Fibroblast of lung (primary cell): ENCODE measurements at regions not wholly inside any gene's neighbourhood (a gene's known extent, or its start where the extent isn't known, plus 50 kb on each side); places are given as distances from the start of the nearest gene placed in this dataset.

ENCODE experiments used
- DNase-seq, 2 donors: peaks; one replicate each; pipeline versions ENCODE4 v3.0.0 to v3.0.0-alpha.2; 2010; ENCODE audit warnings: low read depth in 2 of 2
- H2AFZ ChIP-seq: 2 replicates; pipeline ENCODE4 v1.5.1; 2012; ENCODE audit warnings: low read length, control low read depth, inconsistent platforms
- H3K27ac ChIP-seq: 2 replicates; pipeline ENCODE4 v1.5.1; 2011; ENCODE audit warnings: low read length, control low read depth; ENCODE audit not compliant: insufficient read depth
- H3K27me3 ChIP-seq: 2 replicates; pipeline ENCODE4 v1.5.1; 2011; ENCODE audit warnings: mild to moderate bottlenecking, low read length; ENCODE audit not compliant: control insufficient read depth, insufficient read depth
- H3K36me3 ChIP-seq: 2 replicates; pipeline ENCODE4 v1.5.1; 2011; ENCODE audit warnings: low read length; ENCODE audit not compliant: control insufficient read depth, insufficient read depth
- H3K4me1 ChIP-seq: 2 replicates; pipeline ENCODE4 v1.5.1; 2011; ENCODE audit warnings: low read length; ENCODE audit not compliant: control insufficient read depth, insufficient read depth; ENCODE audit errors: extremely low read depth
- H3K4me2 ChIP-seq: 2 replicates; pipeline ENCODE4 v1.5.1; 2011; ENCODE audit warnings: low read length, control low read depth; ENCODE audit not compliant: insufficient read depth; ENCODE audit errors: extremely low read depth
- H3K4me3 ChIP-seq, 4 experiments: fragments of 200-600 bp in 1 of 4; sonication (generic) in 1 of 4; replicated peaks in 1 of 4; 2 replicates each; pipeline ENCODE4 v1.5.1; 2011 to 2016; ENCODE audit warnings: low read length in 4 of 4, low read depth in 3 of 4, mild to moderate bottlenecking in 3 of 4, control low read depth in 2 of 4, inconsistent platforms in 1 of 4, mixed read lengths in 1 of 4; ENCODE audit not compliant: insufficient read depth in 1 of 4; ENCODE audit errors: control extremely low read depth in 1 of 4
- H3K79me2 ChIP-seq: 2 replicates; pipeline ENCODE4 v1.5.1; 2012; ENCODE audit warnings: mild to moderate bottlenecking, low read length, inconsistent platforms; ENCODE audit not compliant: control insufficient read depth, insufficient read depth
- H3K9ac ChIP-seq: 2 replicates; pipeline ENCODE4 v1.5.1; 2011; ENCODE audit warnings: mild to moderate bottlenecking, low read length, control low read depth; ENCODE audit not compliant: insufficient read depth
- H3K9me3 ChIP-seq: 2 replicates; pipeline ENCODE4 v1.5.1; 2012; ENCODE audit warnings: low read depth, low read length; ENCODE audit not compliant: control insufficient read depth, insufficient read depth
- H4K20me1 ChIP-seq: 2 replicates; pipeline ENCODE4 v1.5.1; 2011; ENCODE audit warnings: low read length; ENCODE audit not compliant: control insufficient read depth, insufficient read depth; ENCODE audit errors: extremely low read depth
- EZH2 ChIP-seq: IDR thresholded peaks from 2 replicates; pipeline ENCODE4 v1.5.1; 2012; ENCODE audit warnings: low read length, control low read depth, mild to moderate bottlenecking; ENCODE audit errors: missing control alignments
- TF ChIP-seq, protein P1 (sequence below), 2 donors: IDR thresholded peaks in 1 of 2; conservative IDR thresholded peaks in 1 of 2; 1 replicate in 1 of 2; 2 replicates in 1 of 2; pipeline ENCODE4 v1.5.1; 2011 to 2012; ENCODE audit warnings: low read length in 2 of 2, control low read depth in 1 of 2, inconsistent platforms in 1 of 2, low read depth in 1 of 2, mild to moderate bottlenecking in 1 of 2

DNA sequence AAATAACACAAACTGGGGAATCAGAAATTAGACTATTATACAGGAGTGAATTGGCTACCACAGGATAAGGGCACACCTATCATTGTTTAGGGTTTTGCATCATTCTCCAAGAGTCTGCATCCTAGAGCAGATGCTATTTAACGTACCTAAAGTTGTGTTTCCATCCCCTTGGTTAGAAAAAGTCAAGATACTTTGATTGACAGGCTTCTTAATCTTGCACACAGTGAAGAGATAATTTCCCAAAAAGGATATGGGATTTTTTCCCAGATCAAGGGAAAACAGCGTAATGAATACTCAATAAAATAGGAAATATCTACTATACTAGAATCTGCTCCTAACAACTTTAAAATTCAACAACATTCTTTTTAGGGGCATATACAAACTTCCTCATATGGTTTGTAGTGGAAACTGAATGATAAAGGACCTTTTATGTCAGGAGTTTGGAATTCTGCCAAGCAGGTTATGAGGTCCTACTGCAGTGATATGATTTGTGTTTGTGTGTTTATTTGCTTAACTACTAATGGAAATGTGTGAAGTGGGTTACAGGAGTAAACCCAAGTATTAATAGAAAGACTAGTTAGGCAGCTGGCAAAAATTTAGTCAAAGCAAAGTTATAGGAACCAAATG, 124.1 kb upstream of the MME start:
- no peak overlapping the region for H2AFZ ChIP-seq
- H3K36me3 ChIP-seq, result no peaks in the 10 kb centered on the region
- no peak overlapping the region for H3K4me3 ChIP-seq
- H3K9me3 ChIP-seq, result no peaks in the 10 kb centered on the region
- H3K9ac ChIP-seq, result no peak overlapping the region
- no peaks in the 10 kb centered on the region for H3K27me3 ChIP-seq
- H3K27ac ChIP-seq, result no peak overlapping the region
- DNase-seq, result no peak
- no peaks in the 10 kb centered on the region for H3K79me2 ChIP-seq
- H3K4me2 ChIP-seq, result no peak overlapping the region
- H3K4me1 ChIP-seq, result no peaks in the 10 kb centered on the region
- H4K20me1 ChIP-seq, result no peaks in the 10 kb centered on the region
- TF ChIP-seq, protein P1, sequence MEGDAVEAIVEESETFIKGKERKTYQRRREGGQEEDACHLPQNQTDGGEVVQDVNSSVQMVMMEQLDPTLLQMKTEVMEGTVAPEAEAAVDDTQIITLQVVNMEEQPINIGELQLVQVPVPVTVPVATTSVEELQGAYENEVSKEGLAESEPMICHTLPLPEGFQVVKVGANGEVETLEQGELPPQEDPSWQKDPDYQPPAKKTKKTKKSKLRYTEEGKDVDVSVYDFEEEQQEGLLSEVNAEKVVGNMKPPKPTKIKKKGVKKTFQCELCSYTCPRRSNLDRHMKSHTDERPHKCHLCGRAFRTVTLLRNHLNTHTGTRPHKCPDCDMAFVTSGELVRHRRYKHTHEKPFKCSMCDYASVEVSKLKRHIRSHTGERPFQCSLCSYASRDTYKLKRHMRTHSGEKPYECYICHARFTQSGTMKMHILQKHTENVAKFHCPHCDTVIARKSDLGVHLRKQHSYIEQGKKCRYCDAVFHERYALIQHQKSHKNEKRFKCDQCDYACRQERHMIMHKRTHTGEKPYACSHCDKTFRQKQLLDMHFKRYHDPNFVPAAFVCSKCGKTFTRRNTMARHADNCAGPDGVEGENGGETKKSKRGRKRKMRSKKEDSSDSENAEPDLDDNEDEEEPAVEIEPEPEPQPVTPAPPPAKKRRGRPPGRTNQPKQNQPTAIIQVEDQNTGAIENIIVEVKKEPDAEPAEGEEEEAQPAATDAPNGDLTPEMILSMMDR (conservative IDR thresholded peaks at IDR 0.05 in 1 of 2, IDR thresholded peaks at IDR 0.05 in 1 of 2; ENCODE audit: low read depth in 1 of 2, low read length in 2 of 2), result no peak
- TF ChIP-seq EZH2, result no peak

DNA sequence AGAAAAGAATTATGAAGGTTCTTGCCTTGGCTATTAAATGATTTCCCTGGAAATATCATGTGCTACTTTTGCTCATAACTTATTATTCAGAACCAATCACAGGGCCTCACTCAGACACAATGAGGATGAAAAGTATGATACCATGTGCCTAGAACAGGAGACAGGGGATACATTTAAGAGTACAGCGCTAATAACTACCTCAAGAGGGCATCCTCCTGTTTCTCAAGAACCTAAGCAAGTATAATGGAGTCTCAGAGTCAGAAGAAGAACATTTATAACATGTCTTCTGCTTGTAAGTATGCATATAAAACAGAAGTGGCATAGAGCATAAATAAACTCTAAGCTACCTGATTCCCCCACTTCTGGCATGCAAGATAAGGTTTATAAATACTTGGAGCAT, 125.4 kb upstream of the MME start:
- Histone ChIP-seq H3K36me3 (no peaks in the 10 kb centered on the region), H3K79me2 (no peaks in the 10 kb centered on the region), H3K9me3 (no peaks in the 10 kb centered on the region), H3K4me1 (no peaks in the 10 kb centered on the region), H3K9ac (no peak overlapping the region), H3K4me3 (no peak overlapping the region), H4K20me1 (no peaks in the 10 kb centered on the region), H3K27ac (no peak overlapping the region), H3K4me2 (no peak overlapping the region), H2AFZ (no peak overlapping the region), H3K27me3 (no peaks in the 10 kb centered on the region)
- TF ChIP-seq EZH2, result no peak
- TF ChIP-seq, protein P1 (conservative IDR thresholded peaks at IDR 0.05 in 1 of 2, IDR thresholded peaks at IDR 0.05 in 1 of 2; ENCODE audit: low read depth in 1 of 2, low read length in 2 of 2), result peak; percentile 35 to 67
- DNase-seq, result peak; percentile 24 to 78

DNA sequence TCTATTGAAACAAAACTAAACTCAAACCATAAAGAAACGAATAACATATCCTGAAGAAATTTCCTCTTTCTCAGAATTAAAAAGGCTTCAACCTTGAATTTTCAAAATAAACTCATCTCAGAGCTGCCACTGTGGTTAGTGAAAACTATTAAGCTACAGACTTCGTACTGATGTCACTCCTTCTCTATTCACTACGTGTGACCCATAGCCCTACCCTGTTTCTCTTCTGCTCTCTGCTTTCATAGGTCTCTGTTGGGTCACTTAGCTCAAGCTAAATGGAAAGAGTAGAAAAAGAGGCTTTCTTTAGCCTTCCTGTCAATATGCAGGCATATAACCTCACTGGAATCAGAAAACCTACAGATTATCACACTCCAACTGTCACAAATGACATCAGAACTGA, 126.6 kb upstream of the MME start:
- Histone ChIP-seq H2AFZ (no peak overlapping the region), H3K36me3 (no peaks in the 10 kb centered on the region), H3K9me3 (no peaks in the 10 kb centered on the region), H3K4me3 (no peak overlapping the region), H3K4me2 (no peak overlapping the region), H3K9ac (no peak overlapping the region), H3K27ac (no peak overlapping the region), H3K79me2 (no peaks in the 10 kb centered on the region), H3K4me1 (no peaks in the 10 kb centered on the region), H4K20me1 (no peaks in the 10 kb centered on the region), H3K27me3 (no peaks in the 10 kb centered on the region)
- no peak for TF ChIP-seq EZH2
- TF ChIP-seq, protein P1 (conservative IDR thresholded peaks at IDR 0.05 in 1 of 2, IDR thresholded peaks at IDR 0.05 in 1 of 2; ENCODE audit: low read depth in 1 of 2, low read length in 2 of 2), result no peak
- DNase-seq, result no peak
